Ascending aorta (tissue), 2 donors: ENCODE measurements at regions not wholly inside any gene's neighbourhood (a gene's known extent, or its start where the extent isn't known, plus 50 kb on each side); places are given as distances from the start of the nearest gene placed in this dataset.

Experiments used
- DNase-seq, 2 donors: peaks; one replicate each; pipeline ENCODE4 v3.0.0-alpha.2; 2019; ENCODE audit warnings: low spot score in 2 of 2
- H3K27ac ChIP-seq, 2 donors: fragments of 200-600 bp; sonication (generic); one replicate each; pipeline ENCODE4 v1.5.1; 2016 to 2017; ENCODE audit warnings: mild to moderate bottlenecking in 1 of 2
- H3K27me3 ChIP-seq: fragments of 200-600 bp; sonication (generic); one replicate; pipeline ENCODE4 v1.5.1; 2017
- H3K36me3 ChIP-seq, 2 donors: fragments of 200-600 bp; sonication (generic); one replicate each; pipeline ENCODE4 v1.5.1; 2016
- H3K4me1 ChIP-seq, 2 donors: fragments of 200-600 bp; sonication (generic); one replicate each; pipeline ENCODE4 v1.5.1; 2016 to 2017; ENCODE audit warnings: mild to moderate bottlenecking in 1 of 2
- H3K4me3 ChIP-seq, 2 donors: fragments of 200-600 bp; sonication (generic); one replicate each; pipeline ENCODE4 v1.5.1; 2016 to 2017; ENCODE audit warnings: mild to moderate bottlenecking in 1 of 2
- H3K9me3 ChIP-seq, 2 donors: fragments of 200-600 bp; sonication (generic); one replicate each; pipeline ENCODE4 v1.5.1; 2016
- CTCF ChIP-seq, 3 experiments: fragments of 200-600 bp in 2 of 3; fragments of 450-650 bp in 1 of 3; sonication (generic) in 2 of 3; IDR thresholded peaks; one replicate each; pipeline ENCODE4 v1.5.1; 2016 to 2019; ENCODE audit warnings: antibody characterized with exemption in 3 of 3, mild to moderate bottlenecking in 1 of 3, moderate library complexity in 1 of 3
- intact Hi-C: fragments of 100-400 bp; cut with DNase I; formaldehyde crosslinking; loops from one replicate; pipeline ENCODE4 v1.15.1; 2023

- intact Hi-C loops: no loop called here
- no peak for TF ChIP-seq CTCF (IDR thresholded peaks at IDR 0.05)
- H3K36me3 ChIP-seq: no peaks in the 10 kb centered on the region
These were observed 241.4 kb upstream of the EPHA5 start for GRCh38 chr4:65911720-65912119.

GRCh38 chr4:65893957-65894755, 223.9 kb upstream of the EPHA5 start:
- intact Hi-C loops: no loop called here
- TF ChIP-seq CTCF (IDR thresholded peaks at IDR 0.05): no peak
- Histone ChIP-seq H3K4me3 (no peak overlapping the region), H3K27ac (no peak overlapping the region), H3K36me3 (no peaks in the 10 kb centered on the region), H3K27me3 (no peaks in the 10 kb centered on the region), H3K9me3 (no peaks in the 10 kb centered on the region), H3K4me1 (no peaks in the 10 kb centered on the region)
- no peak for DNase-seq

More at GRCh38 chr4:65911720-65912119, 241.4 kb upstream of the EPHA5 start:
- Histone ChIP-seq H3K4me1 (no peaks in the 10 kb centered on the region), H3K4me3 (no peak overlapping the region), H3K27ac (no peak overlapping the region), H3K27me3 (no peaks in the 10 kb centered on the region), H3K9me3 (no peaks in the 10 kb centered on the region)
- no peak for DNase-seq

- Histone ChIP-seq H3K27ac (no peak overlapping the region), H3K27me3 (no peaks in the 10 kb centered on the region), H3K4me3 (no peak overlapping the region), H3K4me1 (no peaks in the 10 kb centered on the region), H3K9me3 (no peaks in the 10 kb centered on the region), H3K36me3 (no peaks in the 10 kb centered on the region)
- DNase-seq: no peak
- TF ChIP-seq CTCF (IDR thresholded peaks at IDR 0.05): no peak
- intact Hi-C loops: no loop called here
These were observed 223.0 kb upstream of the EPHA5 start for GRCh38 chr4:65893271-65893670.

GRCh38 chr4:65880594-65880993, 210.3 kb upstream of the EPHA5 start:
- no peak overlapping the region for H3K4me3 ChIP-seq
- no peaks in the 10 kb centered on the region for H3K4me1 ChIP-seq
- no peaks in the 10 kb centered on the region for H3K36me3 ChIP-seq
- no peaks in the 10 kb centered on the region for H3K9me3 ChIP-seq
- no peaks in the 10 kb centered on the region for H3K27me3 ChIP-seq
- no peak for DNase-seq
- H3K27ac ChIP-seq: no peak overlapping the region
- intact Hi-C loops: no loop called here
- no peak for TF ChIP-seq CTCF (IDR thresholded peaks at IDR 0.05)

- H3K36me3 ChIP-seq: no peaks in the 10 kb centered on the region
- no peak for TF ChIP-seq CTCF (IDR thresholded peaks at IDR 0.05)
- H3K4me3 ChIP-seq: no peak overlapping the region
- H3K9me3 ChIP-seq: no peaks in the 10 kb centered on the region
- H3K4me1 ChIP-seq: no peaks in the 10 kb centered on the region
- H3K27me3 ChIP-seq: no peaks in the 10 kb centered on the region
- H3K27ac ChIP-seq: no peak overlapping the region
- DNase-seq: no peak
- intact Hi-C loops: no loop called here
These were observed 198.0 kb upstream of the EPHA5 start for GRCh38 chr4:65868096-65868824.
